ENCODE measurements at regions not wholly inside any gene's neighbourhood (a gene's known extent, or its start where the extent isn't known, plus 50 kb on each side); places are given as distances from the start of the nearest gene placed in this dataset.

- Histone ChIP-seq H3F3A (ENCODE audit: insufficient read depth, low read length, poor library complexity, severe bottlenecking) (no peaks in the 10 kb centered on the region), H3K9ac (ENCODE audit: low read length) (no peak overlapping the region), H3K79me2 (replicated peaks; ENCODE audit: insufficient read depth, low read length) (no peaks in the 10 kb centered on the region), H3K27me3 (ENCODE audit: insufficient read depth, low read depth, low read length) (no peaks in the 10 kb centered on the region), H4K20me1 (ENCODE audit: insufficient read depth) (no peaks in the 10 kb centered on the region), H3K27ac (ENCODE audit: low read length) (no peak overlapping the region), H3K9me2 (ENCODE audit: insufficient read depth, low read length) (no peaks in the 10 kb centered on the region), H3K4me2 (ENCODE audit: low read length) (no peak overlapping the region), H3K9me3 (ENCODE audit: low read length) (no peaks in the 10 kb centered on the region), H3K36me3 (ENCODE audit: insufficient read depth, low read length) (no peaks in the 10 kb centered on the region), H2AFZ (ENCODE audit: low read depth, low read length) (no peak overlapping the region), H3K4me3 (ENCODE audit: low read length) (no peak overlapping the region)
- TF ChIP-seq EZH2 (IDR thresholded peaks at IDR 0.05; ENCODE audit: borderline replicate concordance, insufficient read depth, low read length, poor library complexity, severe bottlenecking) (no peak), MXI1 (conservative IDR thresholded peaks at IDR 0.05; ENCODE audit: poor library complexity, severe bottlenecking) (no peak)
Measured at GRCh38 chrY:7292113-7292512, 380.6 kb upstream of the AMELY start.

GRCh38 chrY:7289889-7290833 lies 378.6 kb upstream of the AMELY start:
- no peaks in the 10 kb centered on the region for H3K79me2 ChIP-seq (replicated peaks; ENCODE audit: insufficient read depth, low read length)
- H3K9ac ChIP-seq (ENCODE audit: low read length), result no peak overlapping the region
- no peak for TF ChIP-seq EP300 (conservative IDR thresholded peaks at IDR 0.05; ENCODE audit: poor library complexity, severe bottlenecking)
- TF ChIP-seq RAD21 (conservative IDR thresholded peaks at IDR 0.05), result no peak
- TF ChIP-seq REST (IDR thresholded peaks at IDR 0.05; ENCODE audit: borderline replicate concordance), result no peak
- no peak for TF ChIP-seq EZH2 (IDR thresholded peaks at IDR 0.05; ENCODE audit: borderline replicate concordance, insufficient read depth, low read length, poor library complexity, severe bottlenecking)
- no peak for TF ChIP-seq TAF1 (IDR thresholded peaks at IDR 0.05; ENCODE audit: low read depth)
- TF ChIP-seq CTCF (IDR thresholded peaks at IDR 0.05; ENCODE audit: poor library complexity, severe bottlenecking), result no peak
- TF ChIP-seq SMC3 (conservative IDR thresholded peaks at IDR 0.05; ENCODE audit: poor library complexity), result no peak
- TF ChIP-seq MXI1 (conservative IDR thresholded peaks at IDR 0.05; ENCODE audit: poor library complexity, severe bottlenecking), result no peak
- no peak for TF ChIP-seq POLR2AphosphoS5 (IDR thresholded peaks at IDR 0.05)
- no peaks in the 10 kb centered on the region for H3K9me2 ChIP-seq (ENCODE audit: insufficient read depth, low read length)
- no peak overlapping the region for H3K4me2 ChIP-seq (ENCODE audit: low read length)
- H3K27me3 ChIP-seq (ENCODE audit: insufficient read depth, low read depth, low read length), result no peaks in the 10 kb centered on the region
- no peak overlapping the region for H3K4me3 ChIP-seq (ENCODE audit: low read length)
- H3K36me3 ChIP-seq (ENCODE audit: insufficient read depth, low read length), result no peaks in the 10 kb centered on the region
- no peak overlapping the region for H2AFZ ChIP-seq (ENCODE audit: low read depth, low read length)
- H3K9me3 ChIP-seq (ENCODE audit: low read length), result no peaks in the 10 kb centered on the region
- H3K27ac ChIP-seq (ENCODE audit: low read length), result no peak overlapping the region
- no peaks in the 10 kb centered on the region for H4K20me1 ChIP-seq (ENCODE audit: insufficient read depth)
- no peaks in the 10 kb centered on the region for H3F3A ChIP-seq (ENCODE audit: insufficient read depth, low read length, poor library complexity, severe bottlenecking)
